MCF 10A (cell line): ENCODE measurements at regions not wholly inside any gene's neighbourhood (a gene's known extent, or its start where the extent isn't known, plus 50 kb on each side); places are given as distances from the start of the nearest gene placed in this dataset.

Experiments used
- BruUV-seq: library from RNA; stranded (reverse); fragments of 400-500 nt; replicated peaks from 2 replicates; lab custom pipeline; 2021; lab: Mats Ljungman, UMichigan
- CTCF ChIA-PET: fragments of 300-600 bp; sonication (Branson Sonifier 250); formaldehyde crosslinking; extraction: SDS; loops from one replicate; lab custom pipeline; 2021; ENCODE audit warnings: antibody characterized with exemption, inconsistent platforms; lab: Yijun Ruan, JAX
- POLR2A ChIA-PET: fragments of 300-600, 350-650 bp; sonication (Branson Sonifier 250); formaldehyde crosslinking; extraction: SDS; loops from one replicate; lab custom pipeline; 2020; ENCODE audit warnings: antibody characterized with exemption, inconsistent platforms; lab: Yijun Ruan, JAX
- DNase-seq: peaks from one replicate; pipeline ENCODE4 v3.0.0-alpha.2; 2018; ENCODE audit not compliant: unreplicated experiment
- H3K27ac Mint-ChIP-seq: one replicate; pipeline ENCODE4 v1.8.0; 2022; ENCODE audit warnings: mild to moderate bottlenecking, low read depth, mixed read lengths; ENCODE audit not compliant: unreplicated experiment
- H3K27me3 Mint-ChIP-seq: one replicate; pipeline ENCODE4 v1.8.0; 2022; ENCODE audit warnings: mixed read lengths; ENCODE audit not compliant: insufficient read depth, unreplicated experiment
- H3K36me3 Mint-ChIP-seq: one replicate; pipeline ENCODE4 v1.8.0; 2022; ENCODE audit warnings: mild to moderate bottlenecking, moderate library complexity, mixed read lengths; ENCODE audit not compliant: insufficient read depth, unreplicated experiment
- H3K4me1 Mint-ChIP-seq: one replicate; pipeline ENCODE4 v1.8.0; 2022; ENCODE audit warnings: mixed read lengths; ENCODE audit not compliant: insufficient read depth, unreplicated experiment
- H3K4me3 Mint-ChIP-seq: one replicate; pipeline ENCODE4 v1.8.0; 2022; ENCODE audit warnings: mild to moderate bottlenecking, moderate library complexity, mixed read lengths; ENCODE audit not compliant: unreplicated experiment
- H3K9me3 Mint-ChIP-seq: one replicate; pipeline ENCODE4 v1.8.0; 2022; ENCODE audit warnings: mixed read lengths; ENCODE audit not compliant: unreplicated experiment
- intact Hi-C: fragments of 100-400 bp; cut with micrococcal nuclease; formaldehyde crosslinking; loops from 2 replicates; pipeline ENCODE4 v1.14.1; 2022
- TF ChIP-seq, protein P1 (sequence below): fragments of 200-600 bp; IDR thresholded peaks from one replicate; pipeline ENCODE4 v1.8.0; 2022; ENCODE audit warnings: antibody characterized with exemption, mild to moderate bottlenecking; ENCODE audit not compliant: unreplicated experiment

DNA sequence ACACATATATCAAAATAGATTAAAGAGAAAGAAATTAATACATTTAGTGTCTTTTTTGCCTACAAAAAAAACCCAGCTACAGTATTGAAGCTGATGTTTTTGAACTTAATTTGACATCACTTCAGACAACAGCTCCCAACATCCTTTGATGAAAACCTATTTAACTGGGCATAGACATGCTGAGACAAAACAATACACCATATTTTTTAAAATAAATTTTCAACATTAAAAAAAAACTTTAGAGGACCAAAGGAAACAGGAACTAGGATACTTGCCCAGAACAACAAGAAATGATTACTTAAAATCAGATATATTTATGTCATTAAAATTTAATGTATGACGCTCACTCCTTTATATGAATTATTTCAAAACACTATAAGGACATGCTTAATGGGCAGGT, 178.1 kb downstream of the MREG start:
- ChIA-PET CTCF (interaction anchor here (0.9 to 1.1 kb wide), 2 partner anchors 36 to 84 kb away, joined by 4 read pairs; no protein-coding TSS in a partner anchor), POLR2A (interaction anchor here (0.7 to 1.5 kb wide), 2 partner anchors 8 to 1606 kb away, joined by 3 to 6 read pairs; no protein-coding TSS in a partner anchor)
- no TSS peak for BruUV-seq
- no peak overlapping the region for H3K27ac Mint-ChIP-seq
- peaks cover 18% of the 10 kb centered on the region for H3K4me1 Mint-ChIP-seq
- TF ChIP-seq, protein P1, sequence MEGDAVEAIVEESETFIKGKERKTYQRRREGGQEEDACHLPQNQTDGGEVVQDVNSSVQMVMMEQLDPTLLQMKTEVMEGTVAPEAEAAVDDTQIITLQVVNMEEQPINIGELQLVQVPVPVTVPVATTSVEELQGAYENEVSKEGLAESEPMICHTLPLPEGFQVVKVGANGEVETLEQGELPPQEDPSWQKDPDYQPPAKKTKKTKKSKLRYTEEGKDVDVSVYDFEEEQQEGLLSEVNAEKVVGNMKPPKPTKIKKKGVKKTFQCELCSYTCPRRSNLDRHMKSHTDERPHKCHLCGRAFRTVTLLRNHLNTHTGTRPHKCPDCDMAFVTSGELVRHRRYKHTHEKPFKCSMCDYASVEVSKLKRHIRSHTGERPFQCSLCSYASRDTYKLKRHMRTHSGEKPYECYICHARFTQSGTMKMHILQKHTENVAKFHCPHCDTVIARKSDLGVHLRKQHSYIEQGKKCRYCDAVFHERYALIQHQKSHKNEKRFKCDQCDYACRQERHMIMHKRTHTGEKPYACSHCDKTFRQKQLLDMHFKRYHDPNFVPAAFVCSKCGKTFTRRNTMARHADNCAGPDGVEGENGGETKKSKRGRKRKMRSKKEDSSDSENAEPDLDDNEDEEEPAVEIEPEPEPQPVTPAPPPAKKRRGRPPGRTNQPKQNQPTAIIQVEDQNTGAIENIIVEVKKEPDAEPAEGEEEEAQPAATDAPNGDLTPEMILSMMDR = no peak
- no peaks in the 10 kb centered on the region for H3K27me3 Mint-ChIP-seq
- no peaks in the 10 kb centered on the region for H3K9me3 Mint-ChIP-seq
- H3K4me3 Mint-ChIP-seq = no peak overlapping the region
- no peaks in the 10 kb centered on the region for H3K36me3 Mint-ChIP-seq
- intact Hi-C loops = loop anchor here (10.0 kb wide), 1 partner anchor 150 kb away; no protein-coding TSS in a partner anchor
- DNase-seq = no peak

DNA sequence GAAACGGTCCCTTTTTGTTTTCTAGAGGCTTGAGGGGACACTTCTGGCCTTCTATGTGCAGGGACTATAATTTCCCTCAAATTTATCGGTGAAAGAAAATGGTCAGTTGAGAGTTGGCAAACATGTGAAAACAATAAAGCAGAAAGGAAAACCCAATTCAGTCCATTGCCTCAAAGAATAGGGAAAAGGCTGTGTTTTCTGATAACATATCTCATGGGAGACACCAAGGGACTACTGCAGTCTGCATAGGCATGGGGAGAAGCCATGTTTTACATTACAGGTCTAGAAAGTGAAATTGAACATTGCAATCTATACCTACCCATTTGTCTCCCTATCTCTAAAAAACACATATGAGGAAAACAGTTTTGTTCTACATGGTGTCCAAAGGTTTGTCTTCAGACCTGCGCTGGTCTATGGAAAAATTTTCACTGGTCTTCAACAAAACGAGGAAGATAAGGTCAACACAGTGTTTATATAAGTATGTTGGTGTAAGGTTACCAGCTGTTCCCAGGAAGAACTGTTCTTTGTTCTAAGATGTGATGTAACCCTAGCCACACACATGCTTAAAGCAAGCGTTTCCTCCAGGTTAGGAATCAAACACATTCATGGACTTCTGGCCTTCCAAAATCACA, 179.7 kb downstream of the MREG start:
- no peaks in the 10 kb centered on the region for H3K36me3 Mint-ChIP-seq
- H3K27ac Mint-ChIP-seq = peak overlapping the region; percentile 49
- peaks cover 14% of the 10 kb centered on the region for H3K4me1 Mint-ChIP-seq
- no peaks in the 10 kb centered on the region for H3K27me3 Mint-ChIP-seq
- TF ChIP-seq, protein P1 = no peak
- ChIA-PET CTCF (interaction anchor here (0.6 to 1.3 kb wide), 6 partner anchors 7 to 379 kb away, joined by 3 to 4 read pairs (median 3); no protein-coding TSS in a partner anchor), POLR2A (interaction anchor here (0.6 to 1.2 kb wide), 9 partner anchors 28 to 399 kb away, joined by 3 to 5 read pairs (median 3); no protein-coding TSS in a partner anchor)
- no peak overlapping the region for H3K4me3 Mint-ChIP-seq
- peak; percentile 78 for DNase-seq
- H3K9me3 Mint-ChIP-seq = no peaks in the 10 kb centered on the region
- intact Hi-C loops = loop anchor here (5.0 to 10.0 kb wide), 2 partner anchors 69 to 149 kb away; no protein-coding TSS in a partner anchor
- no TSS peak for BruUV-seq

DNA sequence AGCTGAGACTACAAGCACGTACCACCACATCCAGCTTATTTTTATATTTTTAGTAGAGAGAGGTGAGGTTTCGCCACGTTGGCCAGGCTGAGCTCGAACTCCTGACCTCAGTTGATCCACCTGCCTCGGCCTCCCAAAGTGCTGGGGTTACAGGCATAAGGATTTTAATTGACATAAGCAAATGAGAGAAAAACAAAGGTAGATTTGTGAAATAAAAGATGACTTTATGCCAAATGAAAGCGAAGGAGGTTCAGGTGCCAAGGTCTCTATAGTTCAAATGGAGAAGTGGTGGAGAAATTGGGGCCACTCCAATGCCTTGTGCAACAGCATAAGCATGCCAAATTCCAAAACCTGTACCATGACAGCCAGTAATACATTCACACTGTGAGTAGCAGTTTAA, 180.6 kb downstream of the MREG start:
- BruUV-seq = no TSS peak
- no peaks in the 10 kb centered on the region for H3K9me3 Mint-ChIP-seq
- intact Hi-C loops = loop anchor here (5.0 to 10.0 kb wide), 2 partner anchors 70 to 148 kb away; no protein-coding TSS in a partner anchor
- H3K36me3 Mint-ChIP-seq = no peaks in the 10 kb centered on the region
- CTCF ChIA-PET = interaction anchor here (0.7 to 1.3 kb wide), 6 partner anchors 15 to 915 kb away, joined by 3 to 4 read pairs (median 3); no protein-coding TSS in a partner anchor
- TF ChIP-seq, protein P1 = no peak
- H3K4me1 Mint-ChIP-seq = peaks cover 13% of the 10 kb centered on the region
- H3K4me3 Mint-ChIP-seq = no peak overlapping the region
- DNase-seq = peak; percentile 91
- POLR2A ChIA-PET = interaction anchor here (0.6 to 1.2 kb wide), 9 partner anchors 27 to 521 kb away, joined by 3 to 5 read pairs (median 3); no protein-coding TSS in a partner anchor
- no peaks in the 10 kb centered on the region for H3K27me3 Mint-ChIP-seq
- peak overlapping the region; percentile 73 for H3K27ac Mint-ChIP-seq

DNA sequence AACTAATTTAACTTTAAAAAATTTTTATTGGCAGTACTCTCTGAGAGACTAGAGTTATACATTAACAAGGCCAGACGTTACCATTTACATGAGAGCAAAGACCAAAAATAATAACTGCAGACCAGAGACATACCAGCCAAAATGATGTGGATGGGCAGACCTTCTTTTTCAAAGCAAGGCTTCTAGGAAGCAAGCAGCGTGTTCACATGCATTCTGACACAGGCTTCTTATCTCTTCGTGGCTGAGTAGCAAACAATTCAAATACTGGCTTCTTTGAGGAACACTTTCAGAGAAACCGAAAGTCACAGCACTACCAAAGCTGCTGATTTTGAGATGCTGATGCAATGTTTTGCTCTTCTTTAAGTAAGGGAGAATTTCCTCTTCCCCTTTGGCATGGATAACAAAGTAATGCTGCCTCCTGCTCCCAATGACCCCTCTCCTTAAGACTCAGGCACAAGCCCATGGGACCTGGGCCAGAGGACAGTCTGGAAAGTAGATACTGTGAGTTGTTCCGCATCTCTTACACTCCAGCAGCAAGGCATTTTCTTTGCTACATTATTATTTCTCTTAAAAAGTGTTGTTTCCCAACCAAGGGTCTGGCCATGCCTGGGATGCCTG, 181.9 kb downstream of the MREG start:
- H3K4me3 Mint-ChIP-seq = no peak overlapping the region
- H3K4me1 Mint-ChIP-seq = peaks cover 20% of the 10 kb centered on the region
- no peak for DNase-seq
- no peaks in the 10 kb centered on the region for H3K9me3 Mint-ChIP-seq
- no peak overlapping the region for H3K27ac Mint-ChIP-seq
- TF ChIP-seq, protein P1 = no peak
- ChIA-PET CTCF (interaction anchor here (1.1 kb wide), 1 partner anchor 132 kb away, joined by 3 read pairs; no protein-coding TSS in a partner anchor), POLR2A (no interaction called here)
- BruUV-seq = no TSS peak
- no peaks in the 10 kb centered on the region for H3K27me3 Mint-ChIP-seq
- intact Hi-C loops = loop anchor here (5.0 to 10.0 kb wide), 2 partner anchors 71 to 147 kb away; no protein-coding TSS in a partner anchor
- no peaks in the 10 kb centered on the region for H3K36me3 Mint-ChIP-seq
